Smooth muscle cell (in vitro differentiated cells): ENCODE measurements at regions not wholly inside any gene's neighbourhood (a gene's known extent, or its start where the extent isn't known, plus 50 kb on each side); places are given as distances from the start of the nearest gene placed in this dataset.

Experiments
- DNase-seq: peaks from one replicate; lab custom pipeline; 2025; ENCODE audit not compliant: unreplicated experiment; lab: John Stamatoyannopoulos, UW
- H2AFZ ChIP-seq: fragments of 200-600 bp; sonication (generic); 2 replicates; pipeline ENCODE4 v1.6.0; 2016; ENCODE audit warnings: antibody characterized with exemption, low read depth, mild to moderate bottlenecking
- H3F3A ChIP-seq: fragments of 200-600 bp; sonication (generic); 2 replicates; pipeline ENCODE4 v1.6.0; 2017; ENCODE audit warnings: antibody characterized with exemption, low read depth
- H3K27ac ChIP-seq: fragments of 200-600 bp; sonication (generic); 2 replicates; pipeline ENCODE4 v1.5.1; 2016; ENCODE audit warnings: low read depth, mild to moderate bottlenecking
- H3K27me3 ChIP-seq: fragments of 200-600 bp; sonication (generic); 2 replicates; pipeline ENCODE4 v1.6.1; 2016; ENCODE audit warnings: low read depth, mild to moderate bottlenecking
- H3K36me3 ChIP-seq: fragments of 200-600 bp; sonication (generic); 2 replicates; pipeline ENCODE4 v1.5.1; 2016; ENCODE audit warnings: low read depth
- H3K4me1 ChIP-seq: fragments of 200-600 bp; sonication (generic); 2 replicates; pipeline ENCODE4 v1.5.1; 2016; ENCODE audit warnings: low read depth
- H3K4me2 ChIP-seq: fragments of 200-600 bp; sonication (generic); 2 replicates; pipeline ENCODE4 v1.6.0; 2016; ENCODE audit warnings: mild to moderate bottlenecking
- H3K4me3 ChIP-seq: fragments of 200-600 bp; sonication (generic); 2 replicates; pipeline ENCODE4 v1.5.1; 2016; ENCODE audit warnings: mild to moderate bottlenecking
- H3K79me2 ChIP-seq: fragments of 200-600 bp; sonication (generic); 2 replicates; pipeline ENCODE4 v1.6.0; 2016; ENCODE audit warnings: low read depth, mild to moderate bottlenecking
- H3K9ac ChIP-seq: fragments of 200-600 bp; sonication (generic); 2 replicates; pipeline ENCODE4 v1.6.0; 2016; ENCODE audit warnings: low read depth
- H3K9me3 ChIP-seq: fragments of 200-600 bp; sonication (generic); replicated peaks from 2 replicates; pipeline ENCODE4 v1.5.1; 2016; ENCODE audit warnings: low read depth
- H4K20me1 ChIP-seq: fragments of 200-600 bp; sonication (generic); 2 replicates; pipeline ENCODE4 v1.6.0; 2016; ENCODE audit warnings: low read depth
- CTCF ChIP-seq: fragments of 200-600 bp; sonication (generic); IDR thresholded peaks from 2 replicates; pipeline ENCODE4 v1.5.1; 2017; ENCODE audit warnings: borderline replicate concordance, mild to moderate bottlenecking, antibody characterized with exemption; ENCODE audit not compliant: insufficient read depth, poor library complexity, severe bottlenecking
- WGBS: methylation state at CpG from one replicate; pipeline ENCODE4 v1.1.7; 2016; ENCODE audit warnings: low lambda C conversion rate; 5-methylcytosine and 5-hydroxymethylcytosine counted together

GRCh38 chr12:124696693-124697476, 129.5 kb upstream of the NCOR2 start:
- Histone ChIP-seq H3K27ac (no peak overlapping the region), H3K79me2 (no peaks in the 10 kb centered on the region), H3K4me3 (no peak overlapping the region), H3K4me2 (no peak overlapping the region), H3F3A (peaks cover 9% of the 10 kb centered on the region), H2AFZ (no peak overlapping the region), H3K27me3 (no peaks in the 10 kb centered on the region), H4K20me1 (no peaks in the 10 kb centered on the region), H3K9ac (no peak overlapping the region), H3K36me3 (no peaks in the 10 kb centered on the region), H3K4me1 (no peaks in the 10 kb centered on the region), H3K9me3 (no peaks in the 10 kb centered on the region)
- TF ChIP-seq CTCF: no peak
- 80% methylated on average over 3 of the region's 3 CpGs for WGBS
- no peak for DNase-seq

GRCh38 chr12:124695861-124696260, 128.4 kb upstream of the NCOR2 start:
- no peak overlapping the region for H3K9ac ChIP-seq
- H3K36me3 ChIP-seq: no peaks in the 10 kb centered on the region
- 60% methylated on average over 5 of the region's 5 CpGs for WGBS
- TF ChIP-seq CTCF: no peak
- H3K27ac ChIP-seq: no peak overlapping the region
- no peaks in the 10 kb centered on the region for H3K79me2 ChIP-seq
- no peak overlapping the region for H2AFZ ChIP-seq
- H3K9me3 ChIP-seq: no peaks in the 10 kb centered on the region
- no peaks in the 10 kb centered on the region for H3K27me3 ChIP-seq
- no peaks in the 10 kb centered on the region for H3K4me1 ChIP-seq
- H4K20me1 ChIP-seq: no peaks in the 10 kb centered on the region
- H3K4me3 ChIP-seq: no peak overlapping the region
- DNase-seq: no peak
- H3K4me2 ChIP-seq: no peak overlapping the region
- peaks cover 9% of the 10 kb centered on the region for H3F3A ChIP-seq

GRCh38 chr12:124694846-124695497, 127.6 kb upstream of the NCOR2 start:
- DNase-seq: no peak
- no peaks in the 10 kb centered on the region for H3K9me3 ChIP-seq
- no peak overlapping the region for H3K9ac ChIP-seq
- H3F3A ChIP-seq: peaks cover 9% of the 10 kb centered on the region
- no peak overlapping the region for H3K27ac ChIP-seq
- H4K20me1 ChIP-seq: no peaks in the 10 kb centered on the region
- no peaks in the 10 kb centered on the region for H3K4me1 ChIP-seq
- H2AFZ ChIP-seq: no peak overlapping the region
- H3K79me2 ChIP-seq: no peaks in the 10 kb centered on the region
- no peak for TF ChIP-seq CTCF
- no peak overlapping the region for H3K4me3 ChIP-seq
- no peaks in the 10 kb centered on the region for H3K36me3 ChIP-seq
- no peaks in the 10 kb centered on the region for H3K27me3 ChIP-seq
- WGBS: 84% methylated on average over 14 of the region's 14 CpGs
- H3K4me2 ChIP-seq: no peak overlapping the region
